ENCODE measurements at regions not wholly inside any gene's neighbourhood (a gene's known extent, or its start where the extent isn't known, plus 50 kb on each side); places are given as distances from the start of the nearest gene placed in this dataset.
A peak's percentile ranks its signal among the peaks of the same experiment; 100 is the strongest.

- H3K4me1 ChIP-seq (ENCODE audit: control insufficient read depth, insufficient read depth, low read length), result no peaks in the 10 kb centered on the region
- H3K4me3 ChIP-seq (ENCODE audit: low read depth, low read length), result no peak overlapping the region
- no peak overlapping the region for H3K27ac ChIP-seq (ENCODE audit: low read depth, low read length)
- no peaks in the 10 kb centered on the region for H3K9me3 ChIP-seq (ENCODE audit: control insufficient read depth, insufficient read depth, low read length)
- H3K9ac ChIP-seq (ENCODE audit: low read depth, low read length), result no peak overlapping the region
- H3K27me3 ChIP-seq (ENCODE audit: control insufficient read depth, insufficient read depth, low read length), result no peaks in the 10 kb centered on the region
- no peaks in the 10 kb centered on the region for H3K36me3 ChIP-seq (ENCODE audit: control insufficient read depth, insufficient read depth, low read length)
These were observed 125.1 kb upstream of the CDH19 start for GRCh38 chr18:66728951-66729350.

GRCh38 chr18:66727991-66728390, 124.1 kb upstream of the CDH19 start:
- no peak overlapping the region for H3K4me3 ChIP-seq (ENCODE audit: low read depth, low read length)
- H3K4me1 ChIP-seq (ENCODE audit: control insufficient read depth, insufficient read depth, low read length), result no peaks in the 10 kb centered on the region
- H3K9me3 ChIP-seq (ENCODE audit: control insufficient read depth, insufficient read depth, low read length), result no peaks in the 10 kb centered on the region
- no peaks in the 10 kb centered on the region for H3K27me3 ChIP-seq (ENCODE audit: control insufficient read depth, insufficient read depth, low read length)
- no peak overlapping the region for H3K9ac ChIP-seq (ENCODE audit: low read depth, low read length)
- no peaks in the 10 kb centered on the region for H3K36me3 ChIP-seq (ENCODE audit: control insufficient read depth, insufficient read depth, low read length)
- H3K27ac ChIP-seq (ENCODE audit: low read depth, low read length), result no peak overlapping the region

- Histone ChIP-seq H3K4me1 (ENCODE audit: control insufficient read depth, insufficient read depth, low read length) (no peaks in the 10 kb centered on the region), H3K27me3 (ENCODE audit: control insufficient read depth, insufficient read depth, low read length) (no peaks in the 10 kb centered on the region), H3K36me3 (ENCODE audit: control insufficient read depth, insufficient read depth, low read length) (no peaks in the 10 kb centered on the region), H3K4me3 (ENCODE audit: low read depth, low read length) (no peak overlapping the region), H3K9ac (ENCODE audit: low read depth, low read length) (no peak overlapping the region), H3K9me3 (ENCODE audit: control insufficient read depth, insufficient read depth, low read length) (no peaks in the 10 kb centered on the region), H3K27ac (ENCODE audit: low read depth, low read length) (no peak overlapping the region)
These were observed 120.9 kb upstream of the CDH19 start for GRCh38 chr18:66724664-66725356.

- Histone ChIP-seq H3K27me3 (ENCODE audit: control insufficient read depth, insufficient read depth, low read length) (no peaks in the 10 kb centered on the region), H3K9ac (ENCODE audit: low read depth, low read length) (no peak overlapping the region), H3K4me1 (ENCODE audit: control insufficient read depth, insufficient read depth, low read length) (no peaks in the 10 kb centered on the region), H3K4me3 (ENCODE audit: low read depth, low read length) (no peak overlapping the region), H3K36me3 (ENCODE audit: control insufficient read depth, insufficient read depth, low read length) (no peaks in the 10 kb centered on the region), H3K9me3 (ENCODE audit: control insufficient read depth, insufficient read depth, low read length) (no peaks in the 10 kb centered on the region), H3K27ac (ENCODE audit: low read depth, low read length) (no peak overlapping the region)
These were observed 118.8 kb upstream of the CDH19 start for GRCh38 chr18:66722671-66723070.

- no peaks in the 10 kb centered on the region for H3K27me3 ChIP-seq (ENCODE audit: control insufficient read depth, insufficient read depth, low read length)
- H3K4me3 ChIP-seq (ENCODE audit: low read depth, low read length), result no peak overlapping the region
- H3K36me3 ChIP-seq (ENCODE audit: control insufficient read depth, insufficient read depth, low read length), result no peaks in the 10 kb centered on the region
- H3K4me1 ChIP-seq (ENCODE audit: control insufficient read depth, insufficient read depth, low read length), result no peaks in the 10 kb centered on the region
- H3K9ac ChIP-seq (ENCODE audit: low read depth, low read length), result no peak overlapping the region
- no peaks in the 10 kb centered on the region for H3K9me3 ChIP-seq (ENCODE audit: control insufficient read depth, insufficient read depth, low read length)
- H3K27ac ChIP-seq (ENCODE audit: low read depth, low read length), result no peak overlapping the region
These were observed 104.8 kb upstream of the CDH19 start for GRCh38 chr18:66708646-66709045.

- no peaks in the 10 kb centered on the region for H3K4me1 ChIP-seq (ENCODE audit: control insufficient read depth, insufficient read depth, low read length)
- H3K4me3 ChIP-seq (ENCODE audit: low read depth, low read length), result no peak overlapping the region
- H3K9me3 ChIP-seq (ENCODE audit: control insufficient read depth, insufficient read depth, low read length), result no peaks in the 10 kb centered on the region
These were observed 103.6 kb upstream of the CDH19 start for GRCh38 chr18:66707473-66707872.

GRCh38 chr18:66695281-66695680, 91.4 kb upstream of the CDH19 start:
- no peaks in the 10 kb centered on the region for H3K27me3 ChIP-seq (ENCODE audit: control insufficient read depth, insufficient read depth, low read length)
- no peak overlapping the region for H3K9ac ChIP-seq (ENCODE audit: low read depth, low read length)
- peaks cover 2% of the 10 kb centered on the region; the same call in 1 of the 2 replicates for H3K9me3 ChIP-seq (ENCODE audit: control insufficient read depth, insufficient read depth, low read length)
- H3K36me3 ChIP-seq (ENCODE audit: control insufficient read depth, insufficient read depth, low read length), result no peaks in the 10 kb centered on the region
- H3K4me3 ChIP-seq (ENCODE audit: low read depth, low read length), result no peak overlapping the region
- no peak overlapping the region for H3K27ac ChIP-seq (ENCODE audit: low read depth, low read length)
- no peaks in the 10 kb centered on the region for H3K4me1 ChIP-seq (ENCODE audit: control insufficient read depth, insufficient read depth, low read length)

More at GRCh38 chr18:66707473-66707872, 103.6 kb upstream of the CDH19 start:
- no peak overlapping the region for H3K9ac ChIP-seq (ENCODE audit: low read depth, low read length)
- H3K36me3 ChIP-seq (ENCODE audit: control insufficient read depth, insufficient read depth, low read length), result no peaks in the 10 kb centered on the region
- no peak overlapping the region for H3K27ac ChIP-seq (ENCODE audit: low read depth, low read length)
- no peaks in the 10 kb centered on the region for H3K27me3 ChIP-seq (ENCODE audit: control insufficient read depth, insufficient read depth, low read length)

- Histone ChIP-seq H3K4me1 (ENCODE audit: control insufficient read depth, insufficient read depth, low read length) (no peaks in the 10 kb centered on the region), H3K27ac (ENCODE audit: low read depth, low read length) (no peak overlapping the region), H3K9ac (ENCODE audit: low read depth, low read length) (no peak overlapping the region), H3K27me3 (ENCODE audit: control insufficient read depth, insufficient read depth, low read length) (no peaks in the 10 kb centered on the region), H3K4me3 (ENCODE audit: low read depth, low read length) (no peak overlapping the region), H3K9me3 (ENCODE audit: control insufficient read depth, insufficient read depth, low read length) (peaks cover 4% of the 10 kb centered on the region; the same call in 1 of the 2 replicates), H3K36me3 (ENCODE audit: control insufficient read depth, insufficient read depth, low read length) (no peaks in the 10 kb centered on the region)
These were observed 91.0 kb upstream of the CDH19 start for GRCh38 chr18:66694852-66695251.

GRCh38 chr18:66687635-66688034, 83.7 kb upstream of the CDH19 start:
- H3K4me1 ChIP-seq (ENCODE audit: control insufficient read depth, insufficient read depth, low read length), result peaks cover 5% of the 10 kb centered on the region
- no peak overlapping the region; the same call in 1 of the 2 replicates for H3K4me3 ChIP-seq (ENCODE audit: low read depth, low read length)
- peaks cover 32% of the 10 kb centered on the region for H3K9me3 ChIP-seq (ENCODE audit: control insufficient read depth, insufficient read depth, low read length)
- no peaks in the 10 kb centered on the region for H3K27me3 ChIP-seq (ENCODE audit: control insufficient read depth, insufficient read depth, low read length)
- no peak overlapping the region for H3K9ac ChIP-seq (ENCODE audit: low read depth, low read length)
- H3K27ac ChIP-seq (ENCODE audit: low read depth, low read length), result no peak overlapping the region
- no peaks in the 10 kb centered on the region for H3K36me3 ChIP-seq (ENCODE audit: control insufficient read depth, insufficient read depth, low read length)

- peaks cover 28% of the 10 kb centered on the region for H3K9me3 ChIP-seq (ENCODE audit: control insufficient read depth, insufficient read depth, low read length)
- 0 out of 2 replicates have a peak, but pooled peaks cover 5% of the 10 kb centered on the region for H3K36me3 ChIP-seq (ENCODE audit: control insufficient read depth, insufficient read depth, low read length)
- H3K27me3 ChIP-seq (ENCODE audit: control insufficient read depth, insufficient read depth, low read length), result no peaks in the 10 kb centered on the region
- H3K27ac ChIP-seq (ENCODE audit: low read depth, low read length), result no peak overlapping the region
- H3K9ac ChIP-seq (ENCODE audit: low read depth, low read length), result no peak overlapping the region
- peaks cover 6% of the 10 kb centered on the region for H3K4me1 ChIP-seq (ENCODE audit: control insufficient read depth, insufficient read depth, low read length)
- H3K4me3 ChIP-seq (ENCODE audit: low read depth, low read length), result no peak overlapping the region
These were observed 79.0 kb upstream of the CDH19 start for GRCh38 chr18:66682855-66683322.

- H3K27ac ChIP-seq (ENCODE audit: low read depth, low read length), result peak overlapping the region; percentile 67
- H3K4me1 ChIP-seq (ENCODE audit: control insufficient read depth, insufficient read depth, low read length), result peaks cover 25% of the 10 kb centered on the region
- peaks cover 21% of the 10 kb centered on the region for H3K9me3 ChIP-seq (ENCODE audit: control insufficient read depth, insufficient read depth, low read length)
- no peaks in the 10 kb centered on the region for H3K27me3 ChIP-seq (ENCODE audit: control insufficient read depth, insufficient read depth, low read length)
- no peak overlapping the region for H3K9ac ChIP-seq (ENCODE audit: low read depth, low read length)
- H3K36me3 ChIP-seq (ENCODE audit: control insufficient read depth, insufficient read depth, low read length), result 0 out of 2 replicates have a peak, but pooled peaks cover 5% of the 10 kb centered on the region
- H3K4me3 ChIP-seq (ENCODE audit: low read depth, low read length), result no peak overlapping the region
These were observed 72.8 kb upstream of the CDH19 start for GRCh38 chr18:66676699-66677098.
